ENCODE measurements at regions not wholly inside any gene's neighbourhood (a gene's known extent, or its start where the extent isn't known, plus 50 kb on each side); places are given as distances from the start of the nearest gene placed in this dataset.
"Not testable (repeated sequence)": the region's sequence is repeated elsewhere in the genome, so short reads cannot be mapped to it uniquely, and the experiment has no call there.

GRCh38 chr7:84912537-84912936 lies 274.3 kb downstream of the SEMA3D start:
- Histone ChIP-seq H3K4me1 (no peaks in the 10 kb centered on the region), H3K27me3 (no peaks in the 10 kb centered on the region), H3K4me3 (no peak overlapping the region), H3K36me3 (no peaks in the 10 kb centered on the region), H3K27ac (no peak overlapping the region), H3K9me3 (no peaks in the 10 kb centered on the region)
- TF ChIP-seq POLR2AphosphoS5 (IDR thresholded peaks at IDR 0.05) (no peak), CTCF (IDR thresholded peaks at IDR 0.05) (no peak), EP300 (IDR thresholded peaks at IDR 0.05) (no peak), POLR2A (IDR thresholded peaks at IDR 0.05) (no peak)
- 90% methylated on average over 2 of the region's 2 CpGs for WGBS
- DNase-seq (ENCODE audit: low spot score in 2 of 2), result no peak

- H3K9me3 ChIP-seq, result no peaks in the 10 kb centered on the region
- H3K4me3 ChIP-seq, result no peak overlapping the region
- no peak overlapping the region for H3K27ac ChIP-seq
- no peaks in the 10 kb centered on the region for H3K4me1 ChIP-seq
- no peaks in the 10 kb centered on the region for H3K36me3 ChIP-seq
- no peaks in the 10 kb centered on the region for H3K27me3 ChIP-seq
- DNase-seq (ENCODE audit: low spot score in 2 of 2), result no peak
- TF ChIP-seq POLR2A (IDR thresholded peaks at IDR 0.05) (no peak), CTCF (IDR thresholded peaks at IDR 0.05) (no peak), POLR2AphosphoS5 (IDR thresholded peaks at IDR 0.05) (no peak), EP300 (IDR thresholded peaks at IDR 0.05) (no peak)
Observed at GRCh38 chr7:84912018-84912417, 274.8 kb downstream of the SEMA3D start.

DNA sequence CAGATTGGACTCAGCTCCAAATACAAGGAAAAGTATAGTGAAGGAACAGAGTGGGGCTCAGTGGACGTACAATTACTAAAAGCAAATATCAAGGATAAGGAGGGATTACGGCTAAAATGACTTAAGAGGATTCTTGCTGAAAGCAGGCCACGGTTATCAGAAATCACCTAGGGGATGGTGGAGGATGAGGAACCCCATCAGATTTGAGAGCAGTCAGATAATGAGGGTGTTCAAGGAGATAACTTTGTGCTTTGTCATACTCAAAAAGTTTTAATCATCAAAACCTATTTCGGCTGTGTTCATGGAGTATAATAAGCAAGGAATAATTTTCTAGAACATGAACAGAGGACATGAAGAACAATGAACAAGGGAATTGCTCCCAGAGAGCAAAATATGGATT lies 275.8 kb downstream of the SEMA3D start:
- TF ChIP-seq CTCF (IDR thresholded peaks at IDR 0.05) (no peak), POLR2AphosphoS5 (IDR thresholded peaks at IDR 0.05) (no peak), EP300 (IDR thresholded peaks at IDR 0.05) (no peak), POLR2A (IDR thresholded peaks at IDR 0.05) (no peak)
- H3K27ac ChIP-seq, result no peak overlapping the region
- WGBS, result 91% methylated on average over 4 of the region's 4 CpGs
- no peaks in the 10 kb centered on the region for H3K4me1 ChIP-seq
- no peak for DNase-seq (ENCODE audit: low spot score in 2 of 2)
- no peaks in the 10 kb centered on the region for H3K27me3 ChIP-seq
- no peaks in the 10 kb centered on the region for H3K9me3 ChIP-seq
- H3K36me3 ChIP-seq, result no peaks in the 10 kb centered on the region
- H3K4me3 ChIP-seq, result no peak overlapping the region

DNA sequence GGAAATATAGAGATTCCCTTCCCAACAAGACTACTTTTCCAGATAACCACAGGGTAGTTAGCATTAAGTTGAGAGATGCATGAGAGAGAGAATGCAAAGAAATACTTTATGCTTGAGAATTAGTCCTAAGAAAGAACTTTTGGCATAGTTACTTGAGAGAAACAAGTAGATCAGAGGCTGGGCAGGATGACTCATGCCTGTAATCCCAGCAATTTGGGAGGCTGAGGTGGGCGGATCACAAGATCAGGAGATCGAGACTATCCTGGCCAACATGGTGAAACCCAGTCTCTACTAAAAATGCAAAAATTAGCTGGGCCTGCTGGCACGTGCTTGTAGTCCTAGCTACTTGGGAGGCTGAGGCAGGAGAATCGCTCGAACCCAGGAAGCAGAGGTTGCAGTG lies 276.5 kb downstream of the SEMA3D start:
- DNase-seq (ENCODE audit: low spot score in 2 of 2), result not testable (repeated sequence)
- 70% methylated on average over 5 of the region's 5 CpGs for WGBS

DNA sequence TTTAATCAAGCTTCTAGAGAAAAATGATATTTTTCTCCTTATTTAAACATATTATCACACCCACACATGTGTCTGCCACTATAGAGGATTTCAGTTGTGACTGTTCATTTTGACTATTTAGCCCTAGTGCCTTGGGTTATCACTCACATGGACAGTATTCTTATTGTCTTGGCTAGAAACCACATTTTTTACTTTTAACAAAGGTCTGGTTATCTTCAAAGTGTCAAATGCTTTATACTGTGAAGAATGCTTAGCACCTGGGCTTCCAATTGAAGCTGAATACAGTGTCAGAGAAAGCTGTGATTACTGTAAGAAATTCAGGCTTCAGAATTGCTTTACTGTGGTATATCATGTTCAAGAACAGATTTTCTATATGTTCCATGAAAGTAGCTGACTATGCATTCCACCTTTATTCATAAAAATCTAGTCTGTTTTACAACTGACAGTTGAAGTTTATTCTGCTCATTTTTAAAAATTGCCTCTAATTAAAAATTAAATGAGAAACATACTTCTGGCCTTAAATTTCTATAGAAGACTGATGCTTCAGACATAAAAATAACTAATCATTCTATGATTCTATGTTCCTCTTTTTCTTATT lies 278.6 kb downstream of the SEMA3D start:
- H3K9me3 ChIP-seq, result no peaks in the 10 kb centered on the region
- no peak overlapping the region for H3K27ac ChIP-seq
- TF ChIP-seq CTCF (IDR thresholded peaks at IDR 0.05), result no peak
- TF ChIP-seq POLR2A (IDR thresholded peaks at IDR 0.05), result no peak
- TF ChIP-seq EP300 (IDR thresholded peaks at IDR 0.05), result no peak
- TF ChIP-seq POLR2AphosphoS5 (IDR thresholded peaks at IDR 0.05), result no peak

More for the DNA sequence above, 276.5 kb downstream of the SEMA3D start:
- H3K9me3 ChIP-seq, H3K27ac ChIP-seq, H3K4me1 ChIP-seq, H3K4me3 ChIP-seq, H3K36me3 ChIP-seq, H3K27me3 ChIP-seq: not testable (repeated sequence)

DNA sequence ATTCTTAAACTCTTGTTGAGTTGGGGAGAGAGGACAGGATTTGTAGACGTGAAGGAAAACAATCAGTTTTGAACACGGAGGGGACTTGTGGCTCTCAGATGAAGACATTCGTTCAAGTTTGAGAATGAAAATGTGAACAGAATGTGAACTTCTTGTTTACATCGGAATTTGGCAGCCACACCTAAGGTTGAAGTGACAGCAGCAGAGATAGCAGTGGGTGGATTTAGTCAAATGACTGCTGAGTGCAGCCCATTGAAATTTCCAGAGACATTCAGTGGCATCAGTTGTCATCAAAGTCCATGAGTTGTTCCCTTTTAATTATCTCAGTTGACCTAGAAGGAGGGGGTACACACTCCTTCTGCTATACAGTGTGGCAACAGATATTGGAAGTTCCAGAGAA lies 280.0 kb downstream of the SEMA3D start:
- Histone ChIP-seq H3K27me3 (no peaks in the 10 kb centered on the region), H3K9me3 (no peaks in the 10 kb centered on the region), H3K4me1 (no peaks in the 10 kb centered on the region), H3K36me3 (no peaks in the 10 kb centered on the region), H3K4me3 (no peak overlapping the region), H3K27ac (no peak overlapping the region)
- TF ChIP-seq EP300 (IDR thresholded peaks at IDR 0.05), result no peak
- no peak for TF ChIP-seq CTCF (IDR thresholded peaks at IDR 0.05)
- no peak for TF ChIP-seq POLR2AphosphoS5 (IDR thresholded peaks at IDR 0.05)
- TF ChIP-seq POLR2A (IDR thresholded peaks at IDR 0.05), result no peak
- WGBS, result 76% methylated on average over 4 of the region's 4 CpGs
- no peak for DNase-seq (ENCODE audit: low spot score in 2 of 2)

More for the DNA sequence above, 278.6 kb downstream of the SEMA3D start:
- H3K27me3 ChIP-seq, result no peaks in the 10 kb centered on the region
- no peak for DNase-seq (ENCODE audit: low spot score in 2 of 2)
- H3K4me1 ChIP-seq, result no peaks in the 10 kb centered on the region
- H3K4me3 ChIP-seq, result no peak overlapping the region
- no peaks in the 10 kb centered on the region for H3K36me3 ChIP-seq
